ENCODE measurements at regions not wholly inside any gene's neighbourhood (a gene's known extent, or its start where the extent isn't known, plus 50 kb on each side); places are given as distances from the start of the nearest gene placed in this dataset.

GRCh38 chr13:97139691-97140090 lies 82.4 kb upstream of the MBNL2 start:
- DNase-seq, result peak; percentile 15

DNA sequence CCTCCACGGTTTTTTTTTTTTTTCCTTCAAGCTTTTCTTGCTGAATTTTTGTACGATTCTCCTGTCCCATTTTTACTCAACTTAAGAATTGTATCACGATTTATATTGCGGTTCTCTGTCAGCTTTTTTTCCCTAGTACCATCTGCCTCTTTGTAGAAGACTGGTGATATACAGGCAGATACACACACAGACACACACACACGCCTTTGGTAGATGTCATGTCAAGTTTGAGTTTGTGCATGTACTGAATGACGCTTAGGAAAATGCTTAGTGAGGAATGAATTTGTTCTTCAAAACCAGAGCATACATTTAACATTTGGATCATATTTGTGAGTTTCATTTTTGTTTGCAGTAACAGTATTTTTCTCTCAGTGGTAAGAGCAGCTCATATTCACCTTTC lies 82.0 kb upstream of the MBNL2 start:
- no peak for DNase-seq

DNA sequence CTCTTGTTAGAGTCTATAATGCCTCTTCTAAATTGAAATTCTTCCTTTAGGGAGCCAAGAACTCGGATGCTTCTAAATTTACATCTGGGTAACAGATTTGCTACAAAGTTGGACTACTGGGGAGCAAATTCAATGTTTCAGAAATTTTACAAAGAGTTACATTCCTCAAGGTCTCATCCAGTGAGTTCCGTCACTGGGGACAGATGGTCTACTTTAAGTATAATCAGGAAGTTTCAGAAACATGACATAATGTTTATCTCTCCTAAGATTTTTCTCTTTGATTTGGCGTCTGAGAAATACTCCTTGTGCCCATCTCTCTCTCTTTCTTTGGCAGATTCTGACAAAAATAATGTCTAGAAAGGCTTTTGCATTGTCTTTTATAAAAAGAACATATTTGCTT lies 81.5 kb upstream of the MBNL2 start:
- peak; percentile 33 for DNase-seq

DNA sequence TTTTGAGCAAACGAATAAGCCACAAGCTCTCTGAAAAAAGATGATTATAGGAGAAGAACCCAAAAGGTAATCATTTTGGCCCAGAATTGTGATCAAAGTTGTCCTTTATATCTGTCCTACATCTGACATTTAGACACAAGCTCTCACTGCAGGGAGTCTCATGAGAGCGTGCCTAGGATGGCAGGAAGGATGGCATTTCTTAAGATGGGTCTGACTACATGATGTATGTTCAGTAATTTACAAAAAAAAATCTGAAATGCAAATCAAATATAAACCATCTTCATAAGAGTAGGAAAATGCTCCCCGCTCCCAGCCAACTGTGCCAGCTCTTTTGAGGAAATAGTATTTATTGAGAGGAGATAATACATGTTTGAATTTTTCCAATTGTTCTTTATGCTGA lies 81.0 kb upstream of the MBNL2 start:
- DNase-seq, result peak; percentile 18

GRCh38 chr13:97141564-97142005 lies 80.5 kb upstream of the MBNL2 start:
- peak; percentile 88 for DNase-seq

DNA sequence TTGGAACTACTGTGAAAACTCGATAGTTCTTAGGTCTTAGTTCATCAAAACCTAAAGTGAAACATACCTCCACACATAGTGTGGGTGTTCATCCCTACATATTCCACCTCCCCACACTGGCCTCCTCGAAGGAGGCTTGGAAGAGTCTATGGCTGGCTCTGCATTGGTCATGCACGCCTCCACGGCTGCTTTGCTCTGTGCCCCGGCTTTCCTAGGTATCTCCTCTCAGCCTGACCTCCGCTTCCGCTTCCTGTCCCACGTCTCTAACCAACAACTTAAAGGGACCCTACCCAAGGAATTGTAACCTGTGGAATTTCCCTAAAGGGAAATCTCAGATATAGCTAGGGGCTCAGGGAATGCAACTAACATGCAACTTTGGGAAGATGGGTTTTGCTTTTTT lies 79.7 kb upstream of the MBNL2 start:
- DNase-seq, result no peak

DNA sequence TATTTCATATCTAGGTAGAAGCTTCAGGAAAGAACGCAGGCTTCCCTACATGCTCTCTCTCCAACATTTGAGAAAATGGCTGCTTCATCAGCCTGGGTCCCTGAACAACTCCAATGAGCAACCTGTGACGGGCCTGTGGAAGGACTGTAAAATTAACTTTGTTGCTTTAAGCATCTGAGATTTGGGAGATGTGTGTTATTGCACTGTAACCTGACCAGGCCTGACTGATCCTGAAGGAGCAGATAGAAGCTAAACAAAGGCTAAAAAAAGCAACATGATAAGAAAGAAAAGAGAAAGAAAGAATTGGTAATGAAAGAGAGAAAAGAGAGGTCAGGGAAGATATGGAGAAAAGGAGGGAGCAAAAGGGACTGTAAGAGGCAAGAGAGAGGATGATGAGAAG lies 77.1 kb upstream of the MBNL2 start:
- DNase-seq, result no peak

- DNase-seq, result no peak
Measured at GRCh38 chr13:97148894-97149293, 73.2 kb upstream of the MBNL2 start.

GRCh38 chr13:97160421-97160820 lies 61.7 kb upstream of the MBNL2 start:
- no peak for DNase-seq

GRCh38 chr13:97161582-97162231 lies 60.4 kb upstream of the MBNL2 start:
- no peak for DNase-seq

GRCh38 chr13:97165502-97166425 lies 56.4 kb upstream of the MBNL2 start:
- DNase-seq, result no peak

- no peak for DNase-seq
Measured at GRCh38 chr13:97171136-97171535, 51.0 kb upstream of the MBNL2 start.
